Panc1 (cell line): ENCODE measurements at regions not wholly inside any gene's neighbourhood (a gene's known extent, or its start where the extent isn't known, plus 50 kb on each side); places are given as distances from the start of the nearest gene placed in this dataset.

Experiments
- CTCF ChIP-seq: fragments of 450-650 bp; IDR thresholded peaks from 2 replicates; pipeline ENCODE4 v1.5.1; 2017; ENCODE audit warnings: mild to moderate bottlenecking
- POLR2AphosphoS5 ChIP-seq: IDR thresholded peaks from 2 replicates; pipeline ENCODE4 v1.6.1; 2012; ENCODE audit warnings: mild to moderate bottlenecking, low read depth, low read length, moderate library complexity
- SIN3A ChIP-seq: IDR thresholded peaks from 2 replicates; pipeline ENCODE4 v1.6.1; 2012; ENCODE audit warnings: low read depth, mild to moderate bottlenecking, low read length, moderate library complexity, borderline replicate concordance; ENCODE audit not compliant: insufficient read depth
- TCF7L2 ChIP-seq: IDR thresholded peaks from 2 replicates; pipeline ENCODE4 v1.6.1; 2011; ENCODE audit warnings: mild to moderate bottlenecking, low read depth, low read length, inconsistent platforms

DNA sequence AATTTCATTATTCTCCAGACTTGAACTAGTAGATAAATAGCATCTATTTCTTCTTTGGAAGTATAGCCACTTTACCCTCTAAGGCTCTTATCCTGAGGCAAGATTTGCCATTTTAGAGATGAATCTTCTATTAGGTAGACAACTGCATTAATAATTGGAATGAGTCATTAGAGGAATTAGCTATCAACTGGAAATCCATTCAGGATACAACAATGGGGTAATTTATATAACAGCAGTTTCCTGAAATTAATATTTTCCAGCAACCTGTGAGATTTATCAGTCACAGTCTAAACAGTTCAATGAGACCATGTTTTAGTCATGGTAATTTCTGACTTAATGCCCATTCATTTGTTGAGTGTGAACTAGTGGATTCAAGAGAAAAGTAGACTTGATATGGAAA lies 928.6 kb upstream of the MBL2 start:
- TF ChIP-seq CTCF (no peak), POLR2AphosphoS5 (no peak), TCF7L2 (no peak), SIN3A (no peak)
